K562 (cell line): ENCODE measurements at regions not wholly inside any gene's neighbourhood (a gene's known extent, or its start where the extent isn't known, plus 50 kb on each side); places are given as distances from the start of the nearest gene placed in this dataset.

Experiments used
- FOXA1 ChIP-seq: fragments of 450-650 bp; IDR thresholded peaks from 2 replicates; pipeline ENCODE4 v1.6.1; 2016; ENCODE audit warnings: mild to moderate bottlenecking, borderline replicate concordance
- KLF16 ChIP-seq: IDR thresholded peaks from 2 replicates; pipeline ENCODE4 v1.6.1; 2016; ENCODE audit warnings: antibody characterized with exemption
- RB1 ChIP-seq: fragments of 450-650 bp; IDR thresholded peaks from 2 replicates; pipeline ENCODE4 v1.6.1; 2017; ENCODE audit warnings: low read depth, mild to moderate bottlenecking
- SP1 ChIP-seq: sonication (generic); formaldehyde crosslinking; IDR thresholded peaks from 2 replicates; pipeline ENCODE4 v1.8.1; 2022; ENCODE audit warnings: mild to moderate bottlenecking, missing genetic modification reagents
- ZKSCAN1 ChIP-seq: fragments of 150-350 bp; IDR thresholded peaks from 2 replicates; pipeline ENCODE4 v1.6.1; 2016; ENCODE audit warnings: low read depth, low read length
- TF ChIP-seq, protein P1 (sequence below): sonication (generic); formaldehyde crosslinking; IDR thresholded peaks from 2 replicates; pipeline ENCODE4 v1.8.1; 2023; ENCODE audit warnings: mild to moderate bottlenecking, missing genetic modification reagents
- TF ChIP-seq, protein P2 (sequence below): fragments of 250-450 bp; sonication (Bioruptor Pico); IDR thresholded peaks from 2 replicates; pipeline ENCODE4 v1.5.0; 2021

DNA sequence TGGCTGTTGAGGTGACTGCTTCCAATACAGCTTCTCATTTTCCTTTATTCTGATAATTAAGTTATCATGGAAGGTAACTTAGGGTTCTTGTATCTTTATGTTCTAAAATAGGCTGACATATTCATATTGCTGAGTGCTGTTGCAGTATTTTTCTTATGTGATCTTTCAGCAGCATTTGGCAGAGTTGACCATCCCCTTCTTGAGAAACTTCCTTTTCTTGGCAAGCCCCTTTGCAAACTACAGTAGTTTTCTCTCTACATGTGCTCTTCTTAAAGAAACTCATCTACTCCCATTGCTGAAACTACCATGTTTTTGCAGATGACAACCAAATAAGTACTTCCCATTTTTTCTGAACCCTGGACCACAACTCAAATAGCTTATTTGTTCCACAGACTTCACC lies 476.5 kb upstream of the TRIB2 start:
- TF ChIP-seq RB1 (no peak), SP1 (CRISPR knock-in tag) (no peak), ZKSCAN1 (no peak), FOXA1 (no peak), KLF16 (no peak)
- TF ChIP-seq, protein P1, sequence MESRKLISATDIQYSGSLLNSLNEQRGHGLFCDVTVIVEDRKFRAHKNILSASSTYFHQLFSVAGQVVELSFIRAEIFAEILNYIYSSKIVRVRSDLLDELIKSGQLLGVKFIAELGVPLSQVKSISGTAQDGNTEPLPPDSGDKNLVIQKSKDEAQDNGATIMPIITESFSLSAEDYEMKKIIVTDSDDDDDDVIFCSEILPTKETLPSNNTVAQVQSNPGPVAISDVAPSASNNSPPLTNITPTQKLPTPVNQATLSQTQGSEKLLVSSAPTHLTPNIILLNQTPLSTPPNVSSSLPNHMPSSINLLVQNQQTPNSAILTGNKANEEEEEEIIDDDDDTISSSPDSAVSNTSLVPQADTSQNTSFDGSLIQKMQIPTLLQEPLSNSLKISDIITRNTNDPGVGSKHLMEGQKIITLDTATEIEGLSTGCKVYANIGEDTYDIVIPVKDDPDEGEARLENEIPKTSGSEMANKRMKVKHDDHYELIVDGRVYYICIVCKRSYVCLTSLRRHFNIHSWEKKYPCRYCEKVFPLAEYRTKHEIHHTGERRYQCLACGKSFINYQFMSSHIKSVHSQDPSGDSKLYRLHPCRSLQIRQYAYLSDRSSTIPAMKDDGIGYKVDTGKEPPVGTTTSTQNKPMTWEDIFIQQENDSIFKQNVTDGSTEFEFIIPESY (CRISPR knock-in tag) = no peak
- TF ChIP-seq, protein P2, sequence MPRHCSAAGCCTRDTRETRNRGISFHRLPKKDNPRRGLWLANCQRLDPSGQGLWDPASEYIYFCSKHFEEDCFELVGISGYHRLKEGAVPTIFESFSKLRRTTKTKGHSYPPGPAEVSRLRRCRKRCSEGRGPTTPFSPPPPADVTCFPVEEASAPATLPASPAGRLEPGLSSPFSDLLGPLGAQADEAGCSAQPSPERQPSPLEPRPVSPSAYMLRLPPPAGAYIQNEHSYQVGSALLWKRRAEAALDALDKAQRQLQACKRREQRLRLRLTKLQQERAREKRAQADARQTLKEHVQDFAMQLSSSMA = no peak
